Activated T-cell treated with anti-CD3 and anti-CD28 coated beads, Interleukin-2, amount 50 U/mL, for 24 hours (primary cell): ENCODE measurements at regions not wholly inside any gene's neighbourhood (a gene's known extent, or its start where the extent isn't known, plus 50 kb on each side); places are given as distances from the start of the nearest gene placed in this dataset.

Experiments
- DNase-seq: peaks from one replicate; pipeline ENCODE4 v3.0.0-alpha.2; 2020
- H3K27ac Mint-ChIP-seq: 2 replicates; pipeline ENCODE4 v1.8.0; 2020; ENCODE audit warnings: mild to moderate bottlenecking, mixed read lengths
- H3K27me3 Mint-ChIP-seq: 2 replicates; pipeline ENCODE4 v1.8.0; 2020; ENCODE audit warnings: mixed read lengths
- H3K36me3 Mint-ChIP-seq: 2 replicates; pipeline ENCODE4 v1.8.0; 2020; ENCODE audit warnings: low read depth, mixed read lengths
- H3K4me1 Mint-ChIP-seq: 2 replicates; pipeline ENCODE4 v1.8.0; 2020; ENCODE audit warnings: low read depth, mixed read lengths
- H3K4me3 Mint-ChIP-seq: 2 replicates; pipeline ENCODE4 v1.8.0; 2020; ENCODE audit warnings: mild to moderate bottlenecking, moderate library complexity, mixed read lengths
- H3K9me3 Mint-ChIP-seq: 2 replicates; pipeline ENCODE4 v1.8.0; 2020; ENCODE audit warnings: mixed read lengths

DNA sequence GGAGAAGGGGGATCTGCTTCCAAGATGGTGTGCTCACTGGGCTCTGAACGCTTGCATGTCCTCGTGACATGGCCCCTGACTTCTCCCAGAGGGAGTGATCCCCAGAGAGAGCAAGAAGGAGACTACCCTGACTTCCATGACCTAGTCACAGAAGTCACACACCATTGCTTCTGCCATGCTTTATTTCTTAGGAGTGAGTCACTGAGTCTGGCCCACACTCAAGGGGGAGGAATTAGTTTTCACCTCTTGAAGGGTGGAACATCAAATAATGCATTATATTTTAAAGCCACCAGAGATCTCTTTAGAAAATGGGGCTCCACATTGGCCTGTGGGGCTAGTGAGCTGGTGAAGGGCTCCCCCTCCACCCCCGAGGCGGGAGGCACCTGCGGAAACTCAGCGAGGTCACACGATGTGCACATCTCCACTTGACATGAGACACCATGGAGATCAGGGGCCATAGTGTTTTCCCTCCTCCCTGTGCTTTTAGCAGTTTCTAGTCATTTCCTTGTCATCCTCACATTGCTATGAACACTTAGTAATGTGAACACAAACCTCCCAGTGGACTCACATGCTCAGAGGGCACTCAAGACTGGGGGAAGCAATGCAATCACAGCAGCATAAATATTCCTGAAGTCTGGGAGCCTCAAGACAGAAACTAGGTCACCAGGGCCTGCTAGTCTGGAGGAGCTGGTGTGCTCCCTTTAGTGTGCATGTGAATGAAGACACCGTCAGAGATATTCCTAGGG, 87.4 kb upstream of the FZD10 start:
- Mint-ChIP-seq H3K27me3 (no peaks in the 10 kb centered on the region), H3K9me3 (peaks cover 16% of the 10 kb centered on the region), H3K4me3 (no peak overlapping the region)

DNA sequence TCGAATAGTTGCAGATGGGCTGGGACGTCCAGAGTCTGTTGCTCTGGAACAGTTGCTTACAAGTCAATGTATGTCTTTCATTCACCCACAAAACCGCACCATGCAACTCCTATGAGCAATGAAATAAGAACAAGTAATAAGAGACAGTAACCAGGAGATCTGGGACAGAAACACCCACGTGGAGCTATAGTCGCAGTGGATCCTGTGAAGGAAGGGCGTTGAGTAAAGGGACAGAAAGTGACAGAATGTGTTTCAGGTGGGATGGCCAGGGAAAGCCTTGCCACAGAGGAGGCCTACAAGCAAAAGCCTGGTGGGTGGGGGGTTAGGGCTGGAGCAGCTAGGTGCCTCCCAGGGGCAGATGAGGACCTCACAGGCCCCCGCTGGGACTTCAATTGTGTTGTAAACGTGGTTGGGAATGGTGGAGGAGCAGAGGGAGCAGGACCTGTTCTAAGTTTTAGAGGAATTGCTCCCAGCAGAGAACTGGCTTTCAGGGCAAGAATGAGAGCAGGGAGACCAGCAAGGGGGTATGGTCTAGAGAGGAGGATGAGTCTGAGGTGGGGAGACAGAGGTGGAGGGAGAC, 86.7 kb upstream of the FZD10 start:
- no peak overlapping the region for H3K4me3 Mint-ChIP-seq
- no peaks in the 10 kb centered on the region for H3K36me3 Mint-ChIP-seq
- no peak for DNase-seq
- no peaks in the 10 kb centered on the region for H3K27me3 Mint-ChIP-seq
- peaks cover 6% of the 10 kb centered on the region for H3K4me1 Mint-ChIP-seq
- peaks cover 16% of the 10 kb centered on the region for H3K9me3 Mint-ChIP-seq
- no peak overlapping the region for H3K27ac Mint-ChIP-seq

More for the DNA sequence above, 87.4 kb upstream of the FZD10 start:
- H3K27ac Mint-ChIP-seq: no peak overlapping the region
- no peaks in the 10 kb centered on the region for H3K36me3 Mint-ChIP-seq
- H3K4me1 Mint-ChIP-seq: peaks cover 6% of the 10 kb centered on the region
- DNase-seq: no peak

DNA sequence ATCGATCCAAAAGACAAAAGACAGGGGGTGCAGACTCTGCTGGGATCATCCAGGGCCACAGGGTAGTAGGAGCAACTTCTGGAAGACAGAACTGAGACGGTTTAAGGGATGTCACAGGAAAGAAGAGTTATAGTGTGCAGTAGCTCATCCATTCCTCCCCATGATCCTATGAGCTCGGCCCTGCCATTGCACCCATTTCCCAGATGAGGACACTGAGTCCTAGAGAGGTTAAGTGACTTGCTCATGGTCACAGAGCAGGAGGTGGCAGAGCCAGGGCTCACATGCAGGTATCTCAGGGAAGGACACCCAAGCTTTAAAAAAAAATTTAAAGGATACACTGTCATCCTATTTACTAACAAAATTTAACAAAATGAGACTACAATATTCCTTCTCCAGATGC, 86.1 kb upstream of the FZD10 start:
- Mint-ChIP-seq H3K4me1 (peaks cover 6% of the 10 kb centered on the region), H3K27ac (no peak overlapping the region), H3K4me3 (no peak overlapping the region), H3K9me3 (peaks cover 16% of the 10 kb centered on the region), H3K36me3 (no peaks in the 10 kb centered on the region), H3K27me3 (no peaks in the 10 kb centered on the region)
- DNase-seq: no peak

DNA sequence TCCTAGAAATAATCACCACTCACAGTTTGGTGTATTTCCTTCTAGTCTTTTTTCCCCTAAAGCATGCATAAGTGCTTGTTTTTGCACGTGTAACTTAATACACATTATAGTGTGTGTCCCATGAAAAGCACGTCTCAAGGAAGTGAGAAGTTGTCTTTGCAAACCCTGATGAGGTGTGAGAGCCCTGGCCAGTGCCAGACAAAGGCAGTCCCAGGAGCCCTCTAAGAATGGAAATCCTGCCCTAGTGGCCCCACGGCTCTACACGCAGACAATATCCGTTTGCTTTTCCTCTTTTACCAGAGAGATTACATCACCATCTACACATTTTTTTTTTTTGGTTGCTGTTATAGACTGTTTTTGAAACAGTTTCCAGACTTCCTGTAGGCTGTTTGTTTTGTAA, 85.5 kb upstream of the FZD10 start:
- Mint-ChIP-seq H3K9me3 (peaks cover 16% of the 10 kb centered on the region), H3K4me3 (no peak overlapping the region)
- no peak for DNase-seq

GRCh38 chr12:130078852-130079251, 83.4 kb upstream of the FZD10 start:
- H3K36me3 Mint-ChIP-seq: no peaks in the 10 kb centered on the region
- peaks cover 10% of the 10 kb centered on the region for H3K4me1 Mint-ChIP-seq
- no peak overlapping the region for H3K4me3 Mint-ChIP-seq
- no peaks in the 10 kb centered on the region for H3K27me3 Mint-ChIP-seq
- no peak for DNase-seq
- H3K27ac Mint-ChIP-seq: no peak overlapping the region
- H3K9me3 Mint-ChIP-seq: peaks cover 16% of the 10 kb centered on the region

More for the DNA sequence above, 85.5 kb upstream of the FZD10 start:
- Mint-ChIP-seq H3K36me3 (no peaks in the 10 kb centered on the region), H3K27ac (no peak overlapping the region), H3K4me1 (peaks cover 6% of the 10 kb centered on the region), H3K27me3 (no peaks in the 10 kb centered on the region)

DNA sequence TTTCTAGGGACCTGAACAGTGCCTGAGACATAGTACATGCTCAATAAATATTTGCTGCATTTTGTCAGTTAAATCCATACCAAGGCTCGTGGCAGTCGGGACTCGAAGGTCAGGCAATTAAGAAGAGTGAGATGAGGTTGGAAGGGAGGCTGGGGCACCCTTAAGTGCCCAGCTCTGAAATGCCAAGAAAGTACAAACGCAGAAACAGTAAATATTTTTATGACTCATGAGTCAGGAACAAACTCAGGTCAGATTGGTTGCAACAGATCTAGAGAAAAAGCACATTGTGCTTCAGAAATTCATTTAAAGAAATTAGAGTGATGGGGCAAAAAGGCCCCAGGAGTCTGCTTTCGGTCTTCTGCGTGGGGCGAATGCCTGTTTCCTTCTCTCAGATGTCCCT, 83.0 kb upstream of the FZD10 start:
- Mint-ChIP-seq H3K9me3 (peaks cover 16% of the 10 kb centered on the region), H3K36me3 (no peaks in the 10 kb centered on the region), H3K4me3 (no peak overlapping the region), H3K4me1 (peaks cover 10% of the 10 kb centered on the region), H3K27me3 (no peaks in the 10 kb centered on the region), H3K27ac (no peak overlapping the region)
- DNase-seq: no peak

DNA sequence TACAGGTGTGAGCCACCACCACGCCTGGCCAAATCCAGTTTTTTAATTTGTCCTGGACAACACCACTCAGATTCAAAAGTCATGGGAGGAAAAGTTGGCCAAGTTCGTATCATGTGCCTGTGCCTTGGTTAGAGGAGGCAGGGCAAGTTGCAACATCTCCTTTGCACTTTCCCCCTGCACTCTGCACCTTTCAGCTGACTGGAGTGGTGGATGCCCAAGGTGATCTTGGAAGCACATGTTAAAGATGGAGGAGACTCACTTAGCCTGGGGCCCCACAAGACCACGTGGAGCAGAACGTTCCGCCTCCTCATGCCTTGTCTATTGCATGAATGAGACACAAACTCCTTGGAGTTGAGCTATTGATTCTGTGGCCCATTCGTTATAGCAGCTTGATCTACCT, 82.1 kb upstream of the FZD10 start:
- Mint-ChIP-seq H3K4me1 (peaks cover 10% of the 10 kb centered on the region), H3K36me3 (no peaks in the 10 kb centered on the region), H3K9me3 (peaks cover 16% of the 10 kb centered on the region), H3K27ac (no peak overlapping the region), H3K4me3 (no peak overlapping the region), H3K27me3 (no peaks in the 10 kb centered on the region)
- DNase-seq: no peak

DNA sequence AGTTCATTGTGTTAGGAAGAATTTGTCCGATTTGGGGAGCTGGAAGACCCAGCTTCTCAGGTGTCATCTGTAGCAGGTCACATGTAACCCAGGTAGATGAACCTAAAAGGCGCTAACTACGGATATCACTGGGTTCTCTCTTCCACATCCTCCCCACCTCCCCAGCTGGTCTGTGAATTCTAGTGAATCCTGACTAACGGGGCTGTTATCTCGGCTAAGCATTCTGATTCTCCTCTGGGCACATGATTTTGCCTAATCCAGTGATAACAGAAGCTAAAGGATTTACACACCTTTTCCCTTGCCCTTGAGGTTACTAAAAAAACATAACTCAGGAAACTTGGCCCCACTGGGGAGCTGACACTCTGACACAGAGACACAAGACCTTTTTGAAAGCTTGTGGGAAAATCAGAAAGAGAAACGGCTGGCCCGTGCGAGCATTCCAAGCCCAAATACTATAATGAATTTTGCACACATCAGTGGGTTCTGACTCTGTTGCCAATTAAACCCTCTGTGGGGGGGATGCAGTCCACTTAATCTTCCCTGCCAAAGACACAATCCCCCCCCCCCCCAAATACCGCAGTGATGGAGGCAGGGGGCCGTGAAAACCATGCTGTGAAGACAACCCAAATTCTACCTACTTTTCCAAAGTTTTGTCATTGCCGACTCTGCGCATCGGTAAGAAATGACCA, 81.0 kb upstream of the FZD10 start:
- Mint-ChIP-seq H3K4me3 (no peak overlapping the region), H3K27me3 (no peaks in the 10 kb centered on the region), H3K27ac (no peak overlapping the region), H3K36me3 (no peaks in the 10 kb centered on the region), H3K9me3 (peaks cover 16% of the 10 kb centered on the region), H3K4me1 (peaks cover 18% of the 10 kb centered on the region)
- DNase-seq: no peak

GRCh38 chr12:130083002-130083401, 79.3 kb upstream of the FZD10 start:
- Mint-ChIP-seq H3K4me3 (no peak overlapping the region), H3K27ac (no peak overlapping the region), H3K36me3 (no peaks in the 10 kb centered on the region), H3K4me1 (peaks cover 29% of the 10 kb centered on the region), H3K9me3 (peaks cover 8% of the 10 kb centered on the region), H3K27me3 (no peaks in the 10 kb centered on the region)
- DNase-seq: no peak

DNA sequence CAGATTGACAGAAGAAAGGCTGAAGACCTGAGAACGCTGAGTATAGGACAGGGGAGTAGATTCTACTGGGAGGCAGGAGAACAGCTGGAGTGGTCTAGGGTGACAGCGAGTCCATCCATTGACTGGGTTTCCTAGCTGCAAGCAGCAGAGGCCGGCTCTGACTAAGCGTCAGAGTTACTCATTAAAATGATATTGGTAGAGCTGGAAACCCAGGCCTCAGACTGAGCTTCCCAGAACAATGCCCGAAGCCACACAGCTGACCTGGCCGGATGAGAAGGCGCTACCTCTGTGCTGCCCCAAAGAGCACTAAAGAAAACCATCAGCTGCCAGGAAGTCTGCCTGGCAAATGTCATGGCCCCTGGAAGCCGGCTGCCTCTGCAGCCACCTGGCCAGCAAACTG, 78.5 kb upstream of the FZD10 start:
- Mint-ChIP-seq H3K9me3 (peaks cover 7% of the 10 kb centered on the region), H3K4me3 (no peak overlapping the region), H3K27me3 (no peaks in the 10 kb centered on the region), H3K36me3 (no peaks in the 10 kb centered on the region), H3K27ac (no peak overlapping the region), H3K4me1 (peaks cover 31% of the 10 kb centered on the region)
- no peak for DNase-seq

DNA sequence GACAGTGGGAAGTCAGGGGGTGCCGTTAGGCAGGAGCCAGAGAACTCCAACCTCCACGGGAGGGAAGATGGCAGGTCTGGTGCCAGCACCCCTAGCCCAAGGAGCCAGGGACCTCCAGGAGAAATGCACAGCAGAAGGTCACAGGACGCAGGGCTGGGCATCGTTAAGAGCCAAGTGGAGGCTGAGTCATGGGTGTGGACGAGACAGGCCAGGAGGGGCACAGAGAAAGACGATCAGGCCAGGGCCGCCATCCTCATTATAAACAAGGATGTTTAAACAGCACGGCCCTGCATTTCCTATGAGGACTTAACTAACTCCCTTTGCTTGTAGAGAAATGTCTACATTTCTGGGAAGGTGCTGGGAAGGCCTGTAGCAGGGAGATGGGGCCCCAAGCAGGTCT, 77.9 kb upstream of the FZD10 start:
- Mint-ChIP-seq H3K27me3 (no peaks in the 10 kb centered on the region), H3K27ac (no peak overlapping the region), H3K4me1 (peaks cover 31% of the 10 kb centered on the region), H3K36me3 (no peaks in the 10 kb centered on the region), H3K4me3 (no peak overlapping the region), H3K9me3 (peaks cover 1% of the 10 kb centered on the region)
- DNase-seq: no peak

- DNase-seq: no peak
- peak overlapping the region; percentile 1 for H3K27ac Mint-ChIP-seq
- H3K4me1 Mint-ChIP-seq: peaks cover 31% of the 10 kb centered on the region
Observed at GRCh38 chr12:130086248-130086647, 76.0 kb upstream of the FZD10 start.

GRCh38 chr12:130086797-130087196, 75.5 kb upstream of the FZD10 start:
- Mint-ChIP-seq H3K9me3 (no peaks in the 10 kb centered on the region), H3K4me3 (peak overlapping the region; percentile 21), H3K27ac (no peak overlapping the region), H3K27me3 (no peaks in the 10 kb centered on the region), H3K4me1 (peaks cover 31% of the 10 kb centered on the region), H3K36me3 (no peaks in the 10 kb centered on the region)
- no peak for DNase-seq

More at GRCh38 chr12:130086248-130086647, 76.0 kb upstream of the FZD10 start:
- no peaks in the 10 kb centered on the region for H3K9me3 Mint-ChIP-seq
- no peaks in the 10 kb centered on the region for H3K36me3 Mint-ChIP-seq
- peak overlapping the region; percentile 21 for H3K4me3 Mint-ChIP-seq
- no peaks in the 10 kb centered on the region for H3K27me3 Mint-ChIP-seq

- Mint-ChIP-seq H3K4me1 (peaks cover 31% of the 10 kb centered on the region), H3K9me3 (no peaks in the 10 kb centered on the region), H3K36me3 (no peaks in the 10 kb centered on the region), H3K4me3 (no peak overlapping the region), H3K27ac (no peak overlapping the region), H3K27me3 (no peaks in the 10 kb centered on the region)
- DNase-seq: no peak
Observed at GRCh38 chr12:130087222-130087621, 75.0 kb upstream of the FZD10 start.

DNA sequence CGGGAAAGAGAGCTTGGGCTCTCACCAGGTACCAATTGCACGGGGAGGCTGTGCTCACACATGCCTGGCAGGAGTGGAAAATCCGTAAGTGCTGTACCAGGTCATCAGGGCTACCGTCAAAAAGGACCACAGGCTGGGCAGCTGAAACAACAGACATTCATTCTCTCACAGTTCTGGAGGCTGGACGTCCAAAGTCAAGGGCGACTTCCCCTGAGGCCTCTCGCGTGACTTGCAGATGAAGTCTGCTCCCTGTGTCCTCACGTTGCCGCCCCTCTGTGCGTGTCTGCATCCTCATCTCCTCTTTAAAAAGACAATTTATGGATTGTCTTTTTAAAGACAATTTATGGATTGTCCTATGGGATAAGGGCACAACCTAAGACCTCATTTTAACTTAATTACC, 73.8 kb upstream of the FZD10 start:
- Mint-ChIP-seq H3K36me3 (no peaks in the 10 kb centered on the region), H3K27ac (no peak overlapping the region), H3K4me1 (peaks cover 28% of the 10 kb centered on the region), H3K27me3 (no peaks in the 10 kb centered on the region), H3K9me3 (no peaks in the 10 kb centered on the region), H3K4me3 (no peak overlapping the region)
- DNase-seq: no peak
